Right renal cortex interstitium (tissue), 3 donors: ENCODE measurements at regions not wholly inside any gene's neighbourhood (a gene's known extent, or its start where the extent isn't known, plus 50 kb on each side); places are given as distances from the start of the nearest gene placed in this dataset.
A peak's percentile ranks its signal among the peaks of the same experiment; 100 is the strongest.
"Not testable (repeated sequence)": the region's sequence is repeated elsewhere in the genome, so short reads cannot be mapped to it uniquely, and the experiment has no call there.

ENCODE experiments used
- DNase-seq, 3 donors: peaks; one replicate each; pipeline ENCODE4 v3.0.0-alpha.2; 2013; ENCODE audit warnings: low read depth in 3 of 3, low spot score in 2 of 3

GRCh38 chr4:43586813-43587212 lies 694.3 kb downstream of the GRXCR1 start:
- DNase-seq: no peak

GRCh38 chr4:43587758-43588157 lies 695.2 kb downstream of the GRXCR1 start:
- no peak for DNase-seq

DNA sequence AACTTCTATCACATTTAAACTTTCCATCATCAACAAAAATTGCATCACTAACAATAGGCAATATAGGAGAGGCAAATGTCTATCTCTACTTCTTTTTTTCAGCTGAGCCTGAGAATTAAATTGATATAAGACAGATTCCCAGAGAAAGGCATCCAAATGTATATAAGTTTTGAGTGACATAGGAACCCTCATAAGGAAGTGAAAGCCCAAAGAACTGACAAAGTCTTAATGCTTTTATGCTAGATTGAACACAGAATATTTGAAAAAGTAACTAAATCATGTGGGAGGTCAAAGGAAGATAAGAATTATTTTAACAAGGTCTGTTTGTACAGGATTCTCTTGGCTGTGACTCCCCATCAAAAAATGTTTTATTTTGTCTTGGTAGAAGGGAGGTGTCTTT lies 714.9 kb downstream of the GRXCR1 start:
- DNase-seq: no peak

DNA sequence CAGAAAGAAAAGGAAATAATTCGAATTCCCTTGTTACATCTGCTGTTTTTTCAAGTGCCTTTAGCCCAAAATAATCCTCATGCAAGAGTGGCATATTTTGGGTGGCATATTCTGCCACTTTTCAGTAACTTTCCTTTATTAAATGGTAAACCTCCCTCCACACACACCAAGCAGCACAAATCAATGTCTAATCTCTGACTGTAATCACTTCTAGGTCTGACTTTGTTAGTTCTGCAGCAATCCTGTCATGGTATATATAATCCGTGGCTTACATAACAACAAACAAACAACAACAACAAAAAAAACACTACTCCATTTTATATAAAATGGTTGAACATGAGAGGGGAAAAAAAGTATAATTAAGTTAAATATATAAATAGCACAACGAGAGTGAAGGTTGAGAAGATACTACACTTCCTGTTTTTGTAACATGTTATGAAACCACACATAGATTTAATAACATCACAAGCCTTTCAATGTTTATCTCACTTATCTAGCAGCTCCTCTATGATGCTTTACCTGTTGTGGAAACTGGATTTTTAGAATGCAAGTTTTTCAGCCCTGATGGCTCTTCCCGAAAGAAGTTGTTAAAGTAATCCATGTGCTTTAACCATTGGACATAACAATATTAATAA lies 715.4 kb downstream of the GRXCR1 start:
- no peak for DNase-seq

DNA sequence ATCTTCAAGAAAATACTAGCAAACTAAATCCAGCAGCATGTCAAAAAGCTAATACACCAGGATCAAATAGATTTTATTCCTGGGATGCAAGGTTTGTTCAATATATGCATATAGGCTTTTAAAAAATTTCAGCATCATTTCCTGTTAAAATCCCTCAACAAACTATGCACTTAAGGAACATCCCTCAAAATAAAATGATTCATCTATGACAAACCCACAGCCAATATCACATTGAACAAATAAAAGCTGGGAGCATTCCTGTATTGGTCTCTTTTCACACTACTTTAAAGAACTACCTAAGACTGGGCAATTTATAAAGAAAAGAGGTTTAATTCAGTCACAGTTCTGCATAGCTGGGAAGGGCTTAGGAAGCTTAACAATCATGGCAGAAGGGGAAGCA lies 726.7 kb downstream of the GRXCR1 start:
- no peak for DNase-seq

GRCh38 chr4:43637893-43638292 lies 745.4 kb downstream of the GRXCR1 start:
- not testable (repeated sequence) for DNase-seq

- DNase-seq: no peak
Observed at GRCh38 chr4:43651991-43652390, 759.5 kb downstream of the GRXCR1 start.

- DNase-seq: not testable (repeated sequence)
Observed at GRCh38 chr4:43659547-43659946, 767.0 kb downstream of the GRXCR1 start.

DNA sequence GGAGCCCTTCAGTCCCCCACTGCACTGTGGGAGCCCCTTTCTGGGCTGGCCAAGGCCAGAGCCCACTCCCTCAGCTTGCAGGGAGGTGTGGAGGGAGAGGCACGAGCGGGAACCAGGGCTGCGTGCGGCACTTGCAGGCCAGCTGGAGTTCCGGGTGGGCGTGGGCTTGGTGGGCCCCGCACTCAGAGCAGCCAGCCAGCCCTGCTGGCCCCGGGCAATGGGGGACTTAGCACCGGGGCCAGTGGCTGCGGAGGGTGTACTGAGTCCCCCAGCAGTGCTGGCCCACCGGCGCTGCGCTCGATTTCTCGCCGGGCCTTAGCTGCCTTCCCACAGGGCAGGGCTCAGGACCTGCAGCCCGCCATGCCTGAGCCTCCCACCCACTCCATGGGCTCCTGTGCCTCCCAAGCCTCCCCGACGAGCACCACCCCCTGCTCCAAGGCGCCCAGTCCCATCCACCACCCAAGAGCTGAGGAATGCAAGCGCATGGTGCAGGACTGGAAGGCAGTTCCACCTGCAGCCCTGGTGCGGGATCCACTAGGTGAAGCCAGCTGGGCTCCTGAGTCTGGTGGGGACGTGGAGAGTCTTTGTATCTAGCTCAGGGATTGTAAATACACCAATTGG lies 776.2 kb downstream of the KCTD8 start:
- DNase-seq: not testable (repeated sequence)

GRCh38 chr4:43680421-43680820 lies 768.2 kb downstream of the KCTD8 start:
- no peak for DNase-seq

DNA sequence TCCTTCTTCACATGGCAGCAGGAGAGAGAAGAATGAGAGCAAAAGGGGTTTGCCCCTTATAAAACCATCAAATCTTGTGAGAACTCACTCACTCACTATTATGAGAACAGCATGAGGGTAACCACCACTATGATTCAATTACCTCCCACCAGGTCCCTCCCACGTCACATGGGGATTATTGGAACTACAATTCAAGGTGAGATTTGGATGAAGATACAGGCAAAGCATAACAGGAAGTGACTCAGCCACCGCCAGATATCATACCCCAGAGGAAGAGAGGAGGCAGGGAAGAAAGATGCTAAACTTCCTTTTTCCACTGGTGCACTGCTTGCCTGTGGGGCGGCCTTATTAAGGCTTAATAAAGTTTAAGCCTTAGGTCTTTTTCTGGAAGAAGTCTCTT lies 766.1 kb downstream of the KCTD8 start:
- no peak for DNase-seq

- DNase-seq: no peak
Observed at GRCh38 chr4:43690116-43690515, 758.5 kb downstream of the KCTD8 start.

GRCh38 chr4:43693876-43694275 lies 754.7 kb downstream of the KCTD8 start:
- DNase-seq: no peak

GRCh38 chr4:43709443-43709842 lies 739.2 kb downstream of the KCTD8 start:
- no peak for DNase-seq

GRCh38 chr4:43716721-43717395 lies 731.8 kb downstream of the KCTD8 start:
- no peak for DNase-seq

DNA sequence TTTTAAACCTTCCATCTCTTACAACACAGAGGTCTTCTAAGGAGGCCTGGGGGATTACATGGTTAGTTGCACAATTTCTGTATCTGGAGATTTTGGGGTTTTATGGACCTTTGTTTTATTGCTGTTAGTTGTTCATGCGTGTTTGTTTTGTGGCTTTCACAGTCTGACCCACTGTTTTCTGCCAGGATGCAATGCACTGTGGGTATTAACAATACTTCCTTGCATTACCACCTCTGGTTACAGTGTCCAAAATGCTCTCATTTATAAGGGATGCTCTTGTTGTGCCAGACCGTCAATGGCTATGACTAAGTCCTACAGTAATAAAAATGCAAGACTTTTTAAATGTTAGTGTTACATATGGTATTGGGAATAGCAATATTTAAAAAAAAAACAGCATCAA lies 730.2 kb downstream of the KCTD8 start:
- DNase-seq: no peak

GRCh38 chr4:43732829-43733426 lies 715.7 kb downstream of the KCTD8 start:
- no peak for DNase-seq

GRCh38 chr4:43742083-43742482 lies 706.5 kb downstream of the KCTD8 start:
- DNase-seq: no peak

- peak in 1 of 3 donors; percentile 15 for DNase-seq
Observed at GRCh38 chr4:43754566-43754965, 694.0 kb downstream of the KCTD8 start.

DNA sequence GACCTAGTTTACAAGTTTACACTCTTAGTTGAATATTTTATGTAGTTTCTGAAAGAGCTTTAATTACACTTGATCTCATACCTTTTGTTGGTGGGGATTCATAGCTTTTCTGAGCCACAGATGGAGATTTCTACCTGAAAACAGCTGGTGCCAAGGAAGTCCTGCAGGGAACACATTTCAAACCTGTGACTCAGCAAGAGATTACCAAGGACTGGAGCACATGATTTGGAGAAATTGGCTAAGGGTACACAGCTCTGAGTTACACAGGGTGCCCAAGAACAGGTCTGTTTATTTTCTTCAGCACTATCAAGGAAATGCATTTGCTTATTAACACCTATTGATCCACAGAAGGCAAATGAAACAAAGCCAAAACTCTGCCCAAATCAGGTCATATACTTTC lies 691.5 kb downstream of the KCTD8 start:
- no peak for DNase-seq

- no peak for DNase-seq
Observed at GRCh38 chr4:43758836-43759235, 689.8 kb downstream of the KCTD8 start.
